ENCODE measurements at regions not wholly inside any gene's neighbourhood (a gene's known extent, or its start where the extent isn't known, plus 50 kb on each side); places are given as distances from the start of the nearest gene placed in this dataset.

DNA sequence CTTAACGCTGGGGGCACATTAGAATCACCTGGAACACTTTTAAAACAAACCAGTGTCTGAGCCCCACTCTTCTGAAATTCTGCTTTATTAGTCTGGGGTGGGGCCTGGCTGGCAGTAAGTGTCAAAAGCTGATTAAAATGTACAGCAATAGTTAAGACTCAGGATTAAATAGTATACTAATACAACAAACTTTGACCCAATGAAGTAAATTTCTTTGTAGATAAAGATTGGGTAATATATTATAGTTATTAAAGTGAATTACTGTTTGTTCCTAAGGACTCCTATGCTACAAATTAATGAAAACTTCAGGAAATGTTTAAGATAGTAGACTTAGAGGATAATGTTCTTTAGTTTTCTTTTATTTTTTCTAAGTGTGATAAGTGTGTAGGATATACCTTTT lies 160.9 kb downstream of the FAM124B start:
- intact Hi-C loops (cut with DNase I): no loop called here
- no peaks in the 10 kb centered on the region for H3K36me3 ChIP-seq
- DNase-seq (no peak), ATAC-seq (no peak)
- H3K9me3 ChIP-seq: peaks cover 0 to 12% (median 0%) of the 10 kb centered on the region in 11 donors
- TF ChIP-seq, protein P1, sequence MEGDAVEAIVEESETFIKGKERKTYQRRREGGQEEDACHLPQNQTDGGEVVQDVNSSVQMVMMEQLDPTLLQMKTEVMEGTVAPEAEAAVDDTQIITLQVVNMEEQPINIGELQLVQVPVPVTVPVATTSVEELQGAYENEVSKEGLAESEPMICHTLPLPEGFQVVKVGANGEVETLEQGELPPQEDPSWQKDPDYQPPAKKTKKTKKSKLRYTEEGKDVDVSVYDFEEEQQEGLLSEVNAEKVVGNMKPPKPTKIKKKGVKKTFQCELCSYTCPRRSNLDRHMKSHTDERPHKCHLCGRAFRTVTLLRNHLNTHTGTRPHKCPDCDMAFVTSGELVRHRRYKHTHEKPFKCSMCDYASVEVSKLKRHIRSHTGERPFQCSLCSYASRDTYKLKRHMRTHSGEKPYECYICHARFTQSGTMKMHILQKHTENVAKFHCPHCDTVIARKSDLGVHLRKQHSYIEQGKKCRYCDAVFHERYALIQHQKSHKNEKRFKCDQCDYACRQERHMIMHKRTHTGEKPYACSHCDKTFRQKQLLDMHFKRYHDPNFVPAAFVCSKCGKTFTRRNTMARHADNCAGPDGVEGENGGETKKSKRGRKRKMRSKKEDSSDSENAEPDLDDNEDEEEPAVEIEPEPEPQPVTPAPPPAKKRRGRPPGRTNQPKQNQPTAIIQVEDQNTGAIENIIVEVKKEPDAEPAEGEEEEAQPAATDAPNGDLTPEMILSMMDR (IDR thresholded peaks at IDR 0.05): no peak
- H3K4me3 ChIP-seq: no peak overlapping the region
- H3K27ac ChIP-seq: no peak overlapping the region
- H3K4me1 ChIP-seq: no peaks in the 10 kb centered on the region
- H3K27me3 ChIP-seq: peaks cover 0 to 7% (median 0%) of the 10 kb centered on the region in 7 donors
- WGBS, 2 donors: 70 to 81% methylated on average over 1 of the region's 1 CpG

DNA sequence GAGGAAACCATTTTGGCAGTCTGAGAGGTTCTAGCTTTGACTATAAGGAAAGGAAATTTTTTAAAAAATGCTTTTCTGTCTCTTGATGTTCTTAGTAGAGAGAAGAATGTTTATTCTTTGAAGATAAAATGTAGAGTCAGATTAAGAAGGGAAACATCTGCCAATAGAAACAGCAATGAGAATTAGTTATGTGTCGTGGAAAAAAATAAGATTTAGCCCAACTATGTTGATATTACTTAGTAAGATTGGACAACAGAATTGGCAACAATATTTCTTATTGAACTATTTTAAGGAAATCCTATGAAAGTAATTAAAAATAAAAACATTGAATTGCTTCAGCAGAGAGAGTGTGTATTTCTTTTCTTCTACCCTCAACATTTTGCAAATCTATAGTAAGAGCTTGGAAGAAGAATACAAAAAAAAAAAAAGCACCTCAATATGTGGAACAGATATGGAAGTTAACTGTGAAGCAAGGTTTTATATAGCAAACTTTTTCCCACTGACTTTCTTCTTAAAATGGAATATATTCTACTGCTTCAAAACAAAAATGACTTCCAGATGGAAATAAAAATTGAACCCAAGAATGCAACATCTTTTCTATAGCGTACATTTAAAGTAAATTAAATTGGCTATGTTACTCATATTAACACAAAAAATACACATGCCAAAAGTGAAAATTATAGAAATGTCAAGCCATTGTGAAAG lies 177.9 kb downstream of the FAM124B start:
- Histone ChIP-seq H3K4me3 (no peak overlapping the region), H3K4me1 (peaks cover 0 to 23% (median 3%) of the 10 kb centered on the region in 9 donors), H3K9me3 (peaks cover 0 to 5% (median 0%) of the 10 kb centered on the region in 11 donors), H3K27me3 (no peaks in the 10 kb centered on the region), H3K36me3 (no peaks in the 10 kb centered on the region), H3K27ac (peak overlapping the region in 1 of 10 donors; percentile 34)
- 67 to 68% methylated on average over 2 of the region's 2 CpGs for WGBS, 2 donors
- TF ChIP-seq, protein P1 (IDR thresholded peaks at IDR 0.05): no peak
- intact Hi-C loops (cut with DNase I): no loop called here
- no peak for DNase-seq
- ATAC-seq: no peak

DNA sequence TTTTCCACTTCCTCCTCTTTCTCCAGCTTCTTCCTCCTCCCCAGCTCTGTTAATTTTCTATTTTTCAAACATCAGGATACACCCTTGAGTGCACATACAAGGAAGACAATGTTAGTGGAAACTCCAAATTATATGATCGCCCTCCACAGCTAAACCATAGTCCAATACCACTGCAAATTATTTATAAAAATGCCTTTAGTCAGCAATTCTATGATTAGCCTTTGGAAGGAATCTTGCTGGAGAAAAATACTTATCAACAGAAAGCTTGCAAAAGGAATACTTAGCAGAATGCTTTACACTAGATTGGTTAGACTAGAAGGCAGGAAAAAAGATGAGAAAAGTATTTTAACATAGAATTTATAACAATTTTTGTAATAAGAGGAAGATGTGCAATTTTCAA lies 178.9 kb downstream of the FAM124B start:
- WGBS, 2 donors: 1 to 20% methylated on average over 1 of the region's 1 CpG
- peaks cover 0 to 23% (median 3%) of the 10 kb centered on the region in 9 donors for H3K4me1 ChIP-seq
- no peaks in the 10 kb centered on the region for H3K27me3 ChIP-seq
- H3K9me3 ChIP-seq: peaks cover 0 to 13% (median 0%) of the 10 kb centered on the region in 11 donors
- intact Hi-C loops (cut with DNase I): no loop called here
- no peak for ATAC-seq
- TF ChIP-seq, protein P1 (IDR thresholded peaks at IDR 0.05): no peak
- no peaks in the 10 kb centered on the region for H3K36me3 ChIP-seq
- H3K27ac ChIP-seq: peak overlapping the region in 1 of 10 donors; percentile 34
- no peak overlapping the region for H3K4me3 ChIP-seq
- DNase-seq: no peak

DNA sequence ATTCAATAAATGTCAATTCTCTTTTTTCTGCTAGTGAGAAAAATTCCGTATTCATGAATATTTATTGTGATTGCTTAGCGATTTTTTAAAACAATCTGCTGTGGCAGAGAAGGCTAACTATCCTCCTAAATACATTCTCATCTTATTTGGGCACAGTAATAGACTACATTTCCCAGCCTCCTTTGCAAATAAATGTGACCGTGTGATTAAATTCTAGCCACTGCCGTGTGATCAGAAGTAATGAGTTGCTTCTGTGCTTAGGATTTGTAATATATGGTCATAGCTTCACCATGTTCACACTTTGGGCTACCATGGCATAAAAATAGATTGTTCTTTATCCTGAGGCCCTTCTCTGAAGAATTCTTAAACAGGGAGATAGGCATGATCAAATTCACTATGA lies 179.6 kb downstream of the FAM124B start:
- intact Hi-C loops (cut with DNase I): no loop called here
- WGBS, 2 donors: 46 to 50% methylated on average over 4 of the region's 4 CpGs
- TF ChIP-seq, protein P1 (IDR thresholded peaks at IDR 0.05): no peak
- Histone ChIP-seq H3K27me3 (no peaks in the 10 kb centered on the region), H3K4me3 (no peak overlapping the region), H3K36me3 (no peaks in the 10 kb centered on the region), H3K9me3 (peaks cover 0 to 13% (median 0%) of the 10 kb centered on the region in 11 donors), H3K4me1 (peaks cover 0 to 23% (median 3%) of the 10 kb centered on the region in 9 donors), H3K27ac (peak overlapping the region in 1 of 10 donors; percentile 34)
- DNase-seq: no peak
- ATAC-seq: no peak
